Esophagus squamous epithelium (tissue), 4 donors: ENCODE measurements at regions not wholly inside any gene's neighbourhood (a gene's known extent, or its start where the extent isn't known, plus 50 kb on each side); places are given as distances from the start of the nearest gene placed in this dataset.

ENCODE experiments used
- POLR2A ChIP-seq, 4 donors: fragments of 450-650 bp; IDR thresholded peaks; one replicate each; pipeline ENCODE4 v1.6.1; 2017; ENCODE audit warnings: antibody characterized with exemption in 4 of 4, mild to moderate bottlenecking in 4 of 4, moderate library complexity in 3 of 4
- TF ChIP-seq, protein P1 (sequence below), 6 experiments: fragments of 450-650 bp in 4 of 6; fragments of 200-600 bp in 2 of 6; sonication (generic) in 2 of 6; IDR thresholded peaks; one replicate each; pipeline ENCODE4 v1.5.1; 2016 to 2019; ENCODE audit warnings: antibody characterized with exemption in 6 of 6, mild to moderate bottlenecking in 4 of 6, moderate library complexity in 4 of 6

DNA sequence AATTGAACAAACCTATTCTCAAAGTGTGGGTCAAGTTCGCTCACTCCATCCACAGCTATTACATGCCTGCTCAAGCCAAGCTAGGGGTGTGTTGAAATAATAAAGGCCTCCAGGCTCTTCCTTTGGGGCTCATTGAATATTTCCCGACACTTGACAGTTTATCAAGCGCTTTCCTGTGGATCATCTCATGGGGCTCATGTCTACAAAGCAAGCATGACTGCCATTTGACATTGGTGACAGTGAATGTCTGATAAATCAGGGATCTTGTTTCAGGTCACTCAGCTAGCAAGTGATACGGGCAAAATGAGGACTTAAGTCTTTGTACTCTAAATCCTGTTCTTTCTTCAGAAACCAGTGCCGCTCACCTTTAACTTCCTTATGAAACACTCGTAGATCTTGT lies 542.6 kb downstream of the TOX3 start:
- TF ChIP-seq, protein P1, sequence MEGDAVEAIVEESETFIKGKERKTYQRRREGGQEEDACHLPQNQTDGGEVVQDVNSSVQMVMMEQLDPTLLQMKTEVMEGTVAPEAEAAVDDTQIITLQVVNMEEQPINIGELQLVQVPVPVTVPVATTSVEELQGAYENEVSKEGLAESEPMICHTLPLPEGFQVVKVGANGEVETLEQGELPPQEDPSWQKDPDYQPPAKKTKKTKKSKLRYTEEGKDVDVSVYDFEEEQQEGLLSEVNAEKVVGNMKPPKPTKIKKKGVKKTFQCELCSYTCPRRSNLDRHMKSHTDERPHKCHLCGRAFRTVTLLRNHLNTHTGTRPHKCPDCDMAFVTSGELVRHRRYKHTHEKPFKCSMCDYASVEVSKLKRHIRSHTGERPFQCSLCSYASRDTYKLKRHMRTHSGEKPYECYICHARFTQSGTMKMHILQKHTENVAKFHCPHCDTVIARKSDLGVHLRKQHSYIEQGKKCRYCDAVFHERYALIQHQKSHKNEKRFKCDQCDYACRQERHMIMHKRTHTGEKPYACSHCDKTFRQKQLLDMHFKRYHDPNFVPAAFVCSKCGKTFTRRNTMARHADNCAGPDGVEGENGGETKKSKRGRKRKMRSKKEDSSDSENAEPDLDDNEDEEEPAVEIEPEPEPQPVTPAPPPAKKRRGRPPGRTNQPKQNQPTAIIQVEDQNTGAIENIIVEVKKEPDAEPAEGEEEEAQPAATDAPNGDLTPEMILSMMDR (IDR thresholded peaks at IDR 0.05): no peak
- no peak for TF ChIP-seq POLR2A (IDR thresholded peaks at IDR 0.05)
